HUES6 (cell line): ENCODE measurements at regions not wholly inside any gene's neighbourhood (a gene's known extent, or its start where the extent isn't known, plus 50 kb on each side); places are given as distances from the start of the nearest gene placed in this dataset.
"Not testable (repeated sequence)": the region's sequence is repeated elsewhere in the genome, so short reads cannot be mapped to it uniquely, and the experiment has no call there.

Experiments
- H3K27ac ChIP-seq: 2 replicates; pipeline ENCODE4 v1.7.0; 2013; ENCODE audit warnings: low read depth, mild to moderate bottlenecking, low read length, inconsistent platforms
- H3K27me3 ChIP-seq: 2 replicates; pipeline ENCODE4 v1.6.1; 2013; ENCODE audit warnings: low read length; ENCODE audit not compliant: control insufficient read depth, insufficient read depth
- H3K36me3 ChIP-seq: 2 replicates; pipeline ENCODE4 v1.6.1; 2013; ENCODE audit warnings: low read length; ENCODE audit not compliant: control insufficient read depth, insufficient read depth
- H3K4me1 ChIP-seq: 2 replicates; pipeline ENCODE4 v1.6.1; 2013; ENCODE audit warnings: low read length; ENCODE audit not compliant: control insufficient read depth, insufficient read depth
- H3K4me3 ChIP-seq: 2 replicates; pipeline ENCODE4 v1.5.1; 2013; ENCODE audit warnings: low read depth, low read length
- H3K9ac ChIP-seq: one replicate; pipeline ENCODE4 v1.6.1; 2013; ENCODE audit warnings: mild to moderate bottlenecking, low read length
- H3K9me3 ChIP-seq: 2 replicates; pipeline ENCODE4 v1.6.1; 2013; ENCODE audit warnings: low read depth, low read length; ENCODE audit not compliant: control insufficient read depth, insufficient read depth

DNA sequence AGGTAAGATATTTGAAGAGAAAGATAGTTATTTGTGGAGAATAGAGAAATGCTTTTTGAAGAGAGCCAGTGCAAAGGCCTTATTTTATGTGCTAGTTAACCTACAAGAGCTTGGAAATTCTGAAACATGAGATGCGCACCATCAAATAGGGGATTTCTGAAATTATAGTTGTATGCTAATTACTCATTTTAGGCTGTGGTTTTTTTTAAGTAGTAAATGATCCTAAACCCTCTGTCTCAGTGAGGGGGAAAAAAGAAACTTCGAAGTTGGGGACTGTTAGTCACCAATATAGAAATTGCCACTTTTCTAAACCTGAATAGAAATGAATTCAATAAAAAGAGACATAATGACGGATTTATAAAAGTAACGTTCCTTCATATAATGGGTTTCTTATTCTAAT is 119.3 kb upstream of the MDFIC start:
- H3K9me3 ChIP-seq = no peaks in the 10 kb centered on the region
- H3K9ac ChIP-seq = no peak overlapping the region
- H3K4me3 ChIP-seq = no peak overlapping the region
- H3K27ac ChIP-seq = no peak overlapping the region
- no peaks in the 10 kb centered on the region for H3K4me1 ChIP-seq
- no peaks in the 10 kb centered on the region for H3K36me3 ChIP-seq
- no peaks in the 10 kb centered on the region for H3K27me3 ChIP-seq

DNA sequence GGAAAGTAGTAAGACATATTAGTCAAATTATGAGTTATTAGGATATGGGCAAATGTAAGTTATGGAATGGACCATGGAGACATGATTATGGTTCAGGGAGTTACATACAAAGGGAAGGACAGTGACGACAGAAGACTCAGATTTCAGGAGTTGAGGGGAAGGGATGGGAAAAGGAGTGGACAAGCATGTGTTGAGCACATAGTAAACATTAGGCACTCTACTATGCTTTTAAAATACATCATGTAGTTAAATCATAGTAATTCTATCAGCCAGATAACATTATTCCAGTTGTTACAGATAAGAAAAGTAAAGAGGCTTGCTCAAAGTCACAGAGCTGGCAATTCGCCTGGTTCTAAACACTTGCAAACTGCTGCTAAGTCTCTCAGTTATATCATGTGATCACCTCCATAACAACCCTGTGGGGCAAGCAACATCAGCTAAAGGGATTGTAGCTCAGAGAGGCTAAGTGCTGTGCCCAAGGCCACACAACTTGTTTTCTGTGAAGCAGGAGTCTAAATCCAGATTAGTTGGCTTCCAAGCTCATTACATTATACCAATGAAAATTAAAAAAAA is 115.2 kb upstream of the MDFIC start:
- no peaks in the 10 kb centered on the region for H3K4me1 ChIP-seq
- no peak overlapping the region for H3K27ac ChIP-seq
- no peaks in the 10 kb centered on the region for H3K27me3 ChIP-seq
- no peaks in the 10 kb centered on the region for H3K36me3 ChIP-seq
- no peaks in the 10 kb centered on the region for H3K9me3 ChIP-seq
- H3K4me3 ChIP-seq = no peak overlapping the region
- H3K9ac ChIP-seq = no peak overlapping the region

DNA sequence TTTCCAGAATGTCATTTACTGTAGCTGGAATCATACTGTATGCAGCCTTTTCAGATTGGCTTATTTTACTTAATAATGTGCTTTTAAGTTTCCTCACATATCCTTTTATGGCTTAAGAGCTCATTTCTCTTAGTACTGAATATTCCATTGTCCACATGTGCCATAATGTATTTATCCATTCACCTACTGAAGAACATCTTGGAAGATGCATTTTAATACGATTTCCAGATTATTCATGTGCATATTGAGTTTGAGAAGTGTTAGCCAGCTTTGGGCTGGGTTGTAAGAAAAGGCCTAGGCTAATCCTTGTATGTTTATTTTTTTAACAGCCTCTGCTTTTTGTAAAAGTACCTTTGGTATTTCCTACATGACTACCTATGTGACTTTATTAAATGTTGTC is 109.3 kb upstream of the MDFIC start:
- Histone ChIP-seq H3K27ac (no peak overlapping the region), H3K9ac (no peak overlapping the region), H3K4me3 (no peak overlapping the region), H3K9me3 (no peaks in the 10 kb centered on the region), H3K36me3 (no peaks in the 10 kb centered on the region), H3K27me3 (no peaks in the 10 kb centered on the region), H3K4me1 (no peaks in the 10 kb centered on the region)

DNA sequence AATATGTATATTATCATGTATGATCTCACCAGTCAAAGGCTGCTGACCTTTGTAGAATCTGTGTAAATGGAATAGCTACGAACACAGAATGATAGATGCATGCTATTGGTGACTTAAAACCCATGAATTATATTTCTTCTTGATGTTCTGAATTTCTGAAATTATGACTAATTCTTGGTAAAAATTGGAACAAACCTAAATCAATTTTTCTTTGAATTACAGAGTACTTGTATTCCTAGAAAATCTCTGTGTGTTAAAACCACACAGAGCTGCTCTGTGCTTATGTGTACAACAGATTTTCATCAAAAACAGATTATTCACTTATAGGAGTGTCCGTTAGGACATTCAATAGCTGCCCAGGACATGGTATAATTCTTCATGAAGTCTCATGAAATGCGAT is 108.3 kb upstream of the MDFIC start:
- no peaks in the 10 kb centered on the region for H3K4me1 ChIP-seq
- H3K27ac ChIP-seq = no peak overlapping the region
- H3K27me3 ChIP-seq = no peaks in the 10 kb centered on the region
- no peaks in the 10 kb centered on the region for H3K36me3 ChIP-seq
- H3K4me3 ChIP-seq = no peak overlapping the region
- H3K9ac ChIP-seq = no peak overlapping the region
- no peaks in the 10 kb centered on the region for H3K9me3 ChIP-seq

DNA sequence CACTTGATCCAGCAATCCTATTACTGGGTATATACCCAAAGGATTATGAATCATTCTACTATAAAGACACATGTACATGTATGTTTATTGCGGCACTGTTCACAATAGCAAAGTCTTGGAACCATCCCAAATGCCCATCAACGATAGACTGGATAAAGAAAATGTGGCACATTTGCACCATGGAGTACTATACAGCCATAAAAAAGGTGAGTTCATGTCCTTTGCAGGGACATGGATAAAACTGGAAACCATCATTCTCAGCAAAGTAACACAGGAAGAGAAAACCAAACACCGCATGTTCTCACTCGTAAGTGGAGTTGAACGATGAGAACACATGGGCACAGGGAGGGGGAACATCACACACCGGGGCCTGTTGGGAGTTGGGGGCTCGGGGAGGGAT is 104.9 kb upstream of the MDFIC start:
- not testable (repeated sequence) for H3K4me1 ChIP-seq, H3K9ac ChIP-seq, H3K27ac ChIP-seq, H3K36me3 ChIP-seq, H3K27me3 ChIP-seq, H3K9me3 ChIP-seq, H3K4me3 ChIP-seq

DNA sequence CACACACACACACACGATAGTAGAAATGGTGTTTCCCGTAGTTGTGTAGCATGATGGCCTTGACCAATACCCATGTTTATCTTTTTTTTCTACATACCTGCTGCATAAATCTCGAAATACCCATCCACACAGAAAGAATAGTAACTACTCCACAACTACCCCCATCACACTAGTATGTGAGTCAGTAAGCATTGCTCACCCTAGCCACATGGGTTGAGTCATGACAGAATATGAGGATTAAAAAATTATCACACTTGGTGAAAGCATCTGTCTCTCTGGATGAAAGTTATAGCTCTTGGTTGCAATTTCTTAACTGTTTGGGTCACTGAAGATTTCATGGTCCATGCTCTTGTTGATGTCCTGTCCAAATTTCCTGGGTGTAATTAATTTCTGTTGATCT is 103.4 kb upstream of the MDFIC start:
- no peak overlapping the region for H3K27ac ChIP-seq
- no peaks in the 10 kb centered on the region for H3K9me3 ChIP-seq
- H3K36me3 ChIP-seq = no peaks in the 10 kb centered on the region
- no peak overlapping the region for H3K9ac ChIP-seq
- H3K27me3 ChIP-seq = no peaks in the 10 kb centered on the region
- H3K4me3 ChIP-seq = no peak overlapping the region
- peaks cover 19% of the 10 kb centered on the region for H3K4me1 ChIP-seq

DNA sequence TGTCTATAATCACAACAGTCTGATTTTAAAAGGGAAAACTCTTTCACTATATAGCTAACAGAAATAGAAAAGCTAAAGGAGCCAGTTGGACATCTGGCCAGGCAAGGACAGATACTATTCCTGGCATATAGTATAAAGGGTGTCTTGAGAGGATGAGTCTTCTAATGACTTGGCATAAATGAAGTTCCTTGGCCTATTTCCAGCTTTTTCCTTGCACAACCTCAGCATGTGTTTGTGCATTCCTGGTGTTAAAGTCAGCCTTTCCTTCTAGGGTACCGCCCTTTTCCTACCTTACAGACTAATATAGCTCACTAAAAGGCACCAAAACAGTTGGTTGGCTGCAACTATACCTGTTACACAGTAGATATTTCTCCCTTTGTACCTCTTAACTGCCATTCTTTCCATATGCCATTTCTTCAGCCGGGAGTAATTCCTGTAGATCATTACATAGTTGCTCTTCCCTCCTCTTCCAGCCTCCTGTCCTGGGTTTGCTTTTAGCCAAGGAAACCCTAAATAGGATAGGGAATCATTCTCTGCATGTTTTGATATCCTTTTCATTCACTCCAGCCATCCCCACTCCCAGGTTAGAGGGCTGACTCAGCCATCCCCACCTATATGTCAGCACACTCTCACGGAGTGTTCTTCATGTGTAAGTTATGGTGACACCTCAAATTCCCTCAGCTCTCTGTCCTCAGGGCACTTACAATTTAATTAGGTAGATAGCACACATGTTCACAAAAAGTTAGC is 102.1 kb upstream of the MDFIC start:
- Histone ChIP-seq H3K36me3 (no peaks in the 10 kb centered on the region), H3K27me3 (no peaks in the 10 kb centered on the region), H3K4me1 (peaks cover 21% of the 10 kb centered on the region), H3K4me3 (no peak overlapping the region), H3K9me3 (no peaks in the 10 kb centered on the region), H3K9ac (no peak overlapping the region), H3K27ac (no peak overlapping the region)

DNA sequence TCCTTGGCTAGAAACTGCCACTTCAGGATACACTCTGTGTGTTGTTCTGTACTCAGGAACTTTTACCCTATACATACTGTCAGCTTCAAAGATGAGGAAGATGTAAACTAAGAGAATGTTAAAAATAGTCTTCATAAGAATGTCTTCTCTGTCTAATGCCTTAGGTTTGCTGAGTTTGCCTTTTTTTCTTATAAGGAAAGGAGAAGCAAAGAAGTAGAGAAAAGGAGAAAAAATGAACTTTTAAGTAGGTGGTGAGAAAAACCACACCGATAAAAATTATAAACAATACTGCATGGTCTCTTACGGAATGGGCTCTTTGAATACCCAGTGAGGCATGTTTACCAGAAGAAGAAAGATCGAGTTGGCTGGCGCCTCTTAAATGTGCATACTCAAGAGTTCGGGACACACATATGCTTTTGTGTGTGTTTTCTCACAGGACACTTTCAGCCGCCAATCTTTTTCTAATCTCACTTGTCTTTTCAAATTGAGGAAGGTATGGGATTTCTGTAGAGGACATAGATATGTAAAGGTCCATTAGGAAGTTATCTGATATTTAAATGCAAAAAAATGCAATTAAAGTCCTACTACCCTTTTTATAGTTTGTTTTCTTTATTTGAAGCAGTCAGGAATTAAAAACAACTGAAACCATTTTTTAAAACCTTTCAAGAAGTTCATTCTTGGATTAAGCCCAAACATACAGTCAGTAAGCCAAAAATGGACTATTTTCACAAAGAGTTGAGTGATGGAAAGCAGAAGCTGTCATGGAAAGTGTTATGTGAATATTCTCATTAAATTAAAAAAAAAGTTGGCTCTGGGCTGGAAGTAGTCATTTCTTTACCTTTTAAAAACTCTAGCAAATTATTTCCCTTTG is 100.6 kb upstream of the MDFIC start:
- H3K4me1 ChIP-seq = peaks cover 28% of the 10 kb centered on the region
- H3K4me3 ChIP-seq = no peak overlapping the region
- no peaks in the 10 kb centered on the region for H3K27me3 ChIP-seq
- no peaks in the 10 kb centered on the region for H3K9me3 ChIP-seq
- no peaks in the 10 kb centered on the region for H3K36me3 ChIP-seq
- H3K27ac ChIP-seq = no peak overlapping the region
- H3K9ac ChIP-seq = no peak overlapping the region

DNA sequence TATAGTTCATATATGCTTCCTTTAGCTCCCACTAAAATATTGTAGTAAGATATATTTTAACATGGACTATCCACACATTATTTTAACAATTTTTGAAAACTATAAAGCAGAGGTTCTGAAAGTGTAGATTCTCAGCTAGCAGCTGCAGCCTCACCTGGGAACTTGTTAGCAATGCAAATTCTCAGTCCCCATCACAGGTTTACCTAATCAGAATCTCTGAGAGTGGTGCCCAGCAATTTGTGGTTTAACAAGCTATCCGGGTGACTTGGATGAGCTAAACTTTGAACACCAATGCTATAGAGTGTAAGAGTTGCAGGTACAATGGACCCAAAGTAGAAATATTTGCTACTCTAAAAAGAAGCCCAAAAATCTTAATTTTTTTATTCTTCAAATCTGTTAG is 99.8 kb upstream of the MDFIC start:
- H3K36me3 ChIP-seq = no peaks in the 10 kb centered on the region
- no peaks in the 10 kb centered on the region for H3K27me3 ChIP-seq
- H3K4me1 ChIP-seq = peaks cover 28% of the 10 kb centered on the region
- no peak overlapping the region for H3K9ac ChIP-seq
- H3K4me3 ChIP-seq = no peak overlapping the region
- H3K9me3 ChIP-seq = peaks cover 1% of the 10 kb centered on the region; the same call in 1 of the 2 replicates
- no peak overlapping the region for H3K27ac ChIP-seq

DNA sequence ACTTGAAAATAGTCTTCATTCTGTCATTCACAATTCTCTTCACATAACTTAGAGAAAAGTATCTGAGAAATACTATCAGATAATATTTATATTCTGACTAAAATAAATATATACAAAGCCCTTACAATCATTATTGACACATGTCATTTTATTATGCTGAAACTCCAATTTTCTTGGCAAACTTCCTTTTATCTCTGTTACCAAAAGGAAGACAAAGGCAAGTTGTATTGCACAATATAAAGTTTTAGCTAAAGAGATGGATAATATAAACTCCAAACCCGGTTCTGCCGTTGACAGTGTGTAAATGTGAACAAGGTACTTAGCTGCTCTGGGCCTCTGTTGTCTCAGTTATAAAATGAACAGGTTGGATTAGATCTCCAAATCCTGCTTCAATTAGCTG is 99.0 kb upstream of the MDFIC start:
- Histone ChIP-seq H3K4me1 (peaks cover 28% of the 10 kb centered on the region), H3K4me3 (no peak overlapping the region), H3K27ac (no peak overlapping the region), H3K36me3 (no peaks in the 10 kb centered on the region), H3K27me3 (no peaks in the 10 kb centered on the region), H3K9me3 (peaks cover 8% of the 10 kb centered on the region; the same call in 1 of the 2 replicates), H3K9ac (no peak overlapping the region)

DNA sequence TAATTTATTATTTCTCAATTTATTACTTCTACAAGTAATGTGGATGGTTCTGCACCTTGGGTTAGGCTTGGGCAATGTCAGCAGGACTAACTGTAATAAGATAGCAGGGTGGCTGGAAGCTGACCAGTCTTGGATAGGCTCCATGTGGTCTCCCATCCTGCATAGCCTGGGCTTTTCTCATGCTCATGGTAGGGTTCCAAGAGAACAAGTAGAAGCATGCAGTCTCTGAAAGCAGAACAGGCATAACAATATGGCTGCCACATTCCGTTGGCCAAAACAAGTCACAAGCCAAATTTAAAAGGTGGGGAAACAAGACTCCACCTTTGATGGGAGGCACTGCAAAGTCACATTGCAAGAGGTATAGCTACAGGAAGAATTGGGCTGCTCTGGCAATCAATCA is 98.6 kb upstream of the MDFIC start:
- Histone ChIP-seq H3K27ac (no peak overlapping the region), H3K4me1 (peaks cover 28% of the 10 kb centered on the region), H3K9ac (no peak overlapping the region), H3K36me3 (no peaks in the 10 kb centered on the region), H3K27me3 (no peaks in the 10 kb centered on the region), H3K4me3 (no peak overlapping the region), H3K9me3 (peaks cover 8% of the 10 kb centered on the region; the same call in 1 of the 2 replicates)
